Mesendoderm (in vitro differentiated cells): ENCODE measurements at regions not wholly inside any gene's neighbourhood (a gene's known extent, or its start where the extent isn't known, plus 50 kb on each side); places are given as distances from the start of the nearest gene placed in this dataset.
"Not testable (repeated sequence)": the region's sequence is repeated elsewhere in the genome, so short reads cannot be mapped to it uniquely, and the experiment has no call there.

Experiments used
- DNase-seq: peaks from one replicate; pipeline ENCODE4 v3.0.0; 2013
- H2AK5ac ChIP-seq: 2 replicates; pipeline ENCODE4 v1.6.1; 2013; ENCODE audit warnings: low read length, inconsistent platforms
- H2BK120ac ChIP-seq: 2 replicates; pipeline ENCODE4 v1.6.1; 2013; ENCODE audit warnings: low read depth, mild to moderate bottlenecking, low read length, moderate library complexity, mixed read lengths
- H2BK15ac ChIP-seq: replicated peaks from 2 replicates; pipeline ENCODE4 v1.6.1; 2013; ENCODE audit warnings: low read depth, mild to moderate bottlenecking, moderate library complexity
- H2BK5ac ChIP-seq: 2 replicates; pipeline ENCODE4 v1.6.1; 2013; ENCODE audit warnings: low read length, inconsistent platforms
- H3K18ac ChIP-seq: 2 replicates; pipeline ENCODE4 v1.6.1; 2013; ENCODE audit warnings: mild to moderate bottlenecking, low read length, mixed read lengths
- H3K23ac ChIP-seq: one replicate; pipeline ENCODE4 v1.6.1; 2013; ENCODE audit warnings: low read length
- H3K27ac ChIP-seq: 2 replicates; pipeline ENCODE4 v1.5.1; 2013; ENCODE audit warnings: low read depth, mild to moderate bottlenecking, inconsistent platforms, low read length, moderate library complexity
- H3K27me3 ChIP-seq: 2 replicates; pipeline ENCODE4 v1.6.1; 2013; ENCODE audit warnings: low read length, control low read depth, mild to moderate bottlenecking, inconsistent platforms; ENCODE audit not compliant: insufficient read depth, poor library complexity
- H3K36me3 ChIP-seq: 2 replicates; pipeline ENCODE4 v1.6.1; 2013; ENCODE audit warnings: low read length, inconsistent platforms; ENCODE audit not compliant: control insufficient read depth, insufficient read depth
- H3K4ac ChIP-seq: one replicate; pipeline ENCODE4 v1.6.1; 2013; ENCODE audit warnings: low read depth, mild to moderate bottlenecking, low read length, moderate library complexity
- H3K4me1 ChIP-seq: 2 replicates; pipeline ENCODE4 v1.6.1; 2013; ENCODE audit warnings: low read depth, low read length, inconsistent platforms; ENCODE audit not compliant: control insufficient read depth
- H3K4me2 ChIP-seq: 2 replicates; pipeline ENCODE4 v1.6.1; 2013; ENCODE audit warnings: low read length
- H3K4me3 ChIP-seq: 2 replicates; pipeline ENCODE4 v1.5.1; 2013; ENCODE audit warnings: mild to moderate bottlenecking, low read length
- H3K56ac ChIP-seq: one replicate; pipeline ENCODE4 v1.6.1; 2013; ENCODE audit warnings: low read length
- H3K79me1 ChIP-seq: 2 replicates; pipeline ENCODE4 v1.6.1; 2013; ENCODE audit warnings: low read length, inconsistent platforms
- H3K79me2 ChIP-seq: 2 replicates; pipeline ENCODE4 v1.6.1; 2013; ENCODE audit warnings: mild to moderate bottlenecking, low read length; ENCODE audit not compliant: control insufficient read depth, insufficient read depth
- H3K9ac ChIP-seq: 2 replicates; pipeline ENCODE4 v1.6.1; 2013; ENCODE audit warnings: low read length, inconsistent platforms
- H4K5ac ChIP-seq: one replicate; pipeline ENCODE4 v1.6.1; 2013; ENCODE audit warnings: low read length
- H4K8ac ChIP-seq: one replicate; pipeline ENCODE4 v1.6.1; 2013; ENCODE audit warnings: low read depth, mild to moderate bottlenecking, control low read depth, low read length, moderate library complexity
- WGBS: extraction: QIAGEN DNeasy Blood & Tissue Kit; methylation state at CpG from one replicate; pipeline ENCODE4 v1.1.7; 2013; ENCODE audit warnings: low lambda C conversion rate, missing lambda C conversion rate; ENCODE audit not compliant: insufficient coverage; ENCODE audit errors: extremely low coverage; 5-methylcytosine and 5-hydroxymethylcytosine counted together

DNA sequence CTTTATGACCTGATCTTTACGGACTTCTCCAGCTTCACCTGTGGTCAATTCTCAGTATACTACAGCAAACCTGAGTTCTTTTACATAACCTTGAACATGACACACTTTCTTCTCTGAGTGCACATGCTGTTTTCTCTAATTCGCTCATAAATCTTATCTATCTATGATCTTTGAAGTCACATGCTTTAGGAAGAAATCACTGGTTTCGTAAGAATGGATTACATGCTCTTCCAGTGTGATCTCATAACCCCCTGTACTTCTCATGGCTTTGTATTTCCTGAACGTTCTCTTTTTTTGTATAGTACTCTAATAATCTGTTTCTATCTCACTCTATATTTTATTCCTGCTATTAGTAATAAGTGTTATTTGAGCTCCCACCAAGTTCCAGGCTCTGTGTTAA lies 1165.2 kb downstream of the TBL1XR1 start:
- WGBS, result no CpG with 5 or more reads among the region's 4 CpGs
- no peaks in the 10 kb centered on the region for H3K4me1 ChIP-seq
- no peak overlapping the region for H2BK15ac ChIP-seq
- no peak overlapping the region for H2BK5ac ChIP-seq
- H3K23ac ChIP-seq, result no peak overlapping the region
- H3K4me2 ChIP-seq, result no peak overlapping the region
- no peaks in the 10 kb centered on the region for H3K79me2 ChIP-seq
- H2BK120ac ChIP-seq, result no peak overlapping the region
- H3K27me3 ChIP-seq, result no peaks in the 10 kb centered on the region
- no peak overlapping the region for H4K8ac ChIP-seq
- H3K36me3 ChIP-seq, result no peaks in the 10 kb centered on the region
- H3K79me1 ChIP-seq, result no peaks in the 10 kb centered on the region
- DNase-seq, result no peak
- no peak overlapping the region for H3K4me3 ChIP-seq
- H3K18ac ChIP-seq, result no peak overlapping the region
- no peak overlapping the region for H2AK5ac ChIP-seq
- no peak overlapping the region for H3K4ac ChIP-seq
- H3K56ac ChIP-seq, result no peak overlapping the region
- H3K9ac ChIP-seq, result no peak overlapping the region
- H3K27ac ChIP-seq, result no peak overlapping the region
- no peak overlapping the region for H4K5ac ChIP-seq

GRCh38 chr3:176016203-176016602 lies 1157.1 kb downstream of the NAALADL2 start:
- not testable (repeated sequence) for H2BK5ac ChIP-seq, H3K27me3 ChIP-seq, H3K4me3 ChIP-seq, H2BK120ac ChIP-seq, H3K27ac ChIP-seq, H2BK15ac ChIP-seq, H3K79me1 ChIP-seq, H3K18ac ChIP-seq, H3K4me2 ChIP-seq, H3K9ac ChIP-seq, H3K4me1 ChIP-seq, H4K5ac ChIP-seq, H3K79me2 ChIP-seq, H3K4ac ChIP-seq, H3K36me3 ChIP-seq, H3K23ac ChIP-seq, H4K8ac ChIP-seq, H2AK5ac ChIP-seq, DNase-seq
- H3K56ac ChIP-seq, result peak overlapping the region; percentile 25
- no CpG with 5 or more reads among the region's 20 CpGs for WGBS

DNA sequence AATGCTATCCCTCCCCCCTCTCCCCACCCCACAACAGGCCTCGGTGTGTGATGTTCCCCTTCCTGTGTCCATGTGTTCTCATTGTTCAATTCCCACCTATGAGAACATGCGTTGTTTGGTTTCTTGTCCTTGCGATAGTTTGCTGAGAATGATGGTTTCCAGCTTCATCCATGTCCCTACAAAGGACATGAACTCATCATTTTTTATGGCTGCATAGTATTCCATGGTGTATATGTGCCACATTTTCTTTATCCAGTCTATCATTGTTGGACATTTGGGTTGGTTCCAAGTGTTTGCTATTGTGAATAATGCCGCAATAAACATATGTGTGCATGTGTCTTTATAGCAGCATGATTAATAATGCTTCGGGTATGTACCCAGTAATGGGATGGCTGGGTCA lies 1156.1 kb downstream of the NAALADL2 start:
- H3K79me1 ChIP-seq, H4K5ac ChIP-seq, H3K4me1 ChIP-seq, H3K56ac ChIP-seq, H3K9ac ChIP-seq, H2AK5ac ChIP-seq, H3K27me3 ChIP-seq, H2BK120ac ChIP-seq, H3K36me3 ChIP-seq, H3K4me2 ChIP-seq, H3K23ac ChIP-seq, H4K8ac ChIP-seq, H3K4ac ChIP-seq, H2BK15ac ChIP-seq, DNase-seq, H2BK5ac ChIP-seq, H3K4me3 ChIP-seq, H3K79me2 ChIP-seq, H3K27ac ChIP-seq, H3K18ac ChIP-seq: not testable (repeated sequence)
- no CpG with 5 or more reads among the region's 5 CpGs for WGBS

DNA sequence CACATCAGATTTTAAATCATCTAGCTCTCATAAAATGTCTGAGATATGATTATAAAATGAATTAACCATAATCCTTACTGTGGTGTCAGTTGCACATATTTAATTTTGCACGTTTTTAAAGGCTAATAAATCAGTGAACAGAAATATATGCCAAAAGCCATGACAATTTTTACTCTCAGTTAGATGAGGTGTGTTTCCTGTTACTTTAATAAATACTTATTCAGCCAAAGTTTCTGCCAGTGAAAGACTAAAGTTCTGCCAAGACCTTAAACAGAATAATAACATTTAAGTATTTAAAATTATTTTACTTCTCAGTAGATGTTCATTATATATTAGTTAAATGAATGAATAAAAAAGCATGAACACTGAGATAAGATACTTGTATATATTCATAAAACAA lies 1150.1 kb downstream of the NAALADL2 start:
- DNase-seq, result no peak
- Histone ChIP-seq H4K8ac (no peak overlapping the region), H3K18ac (no peak overlapping the region), H3K79me2 (no peaks in the 10 kb centered on the region), H2AK5ac (no peak overlapping the region), H3K4me2 (no peak overlapping the region), H3K4me3 (no peak overlapping the region), H3K9ac (no peak overlapping the region), H2BK5ac (no peak overlapping the region), H2BK15ac (no peak overlapping the region), H3K36me3 (no peaks in the 10 kb centered on the region), H3K56ac (no peak overlapping the region), H3K79me1 (no peaks in the 10 kb centered on the region), H3K27me3 (no peaks in the 10 kb centered on the region), H3K4me1 (no peaks in the 10 kb centered on the region), H3K27ac (no peak overlapping the region), H4K5ac (no peak overlapping the region), H2BK120ac (no peak overlapping the region), H3K23ac (no peak overlapping the region), H3K4ac (no peak overlapping the region)
- no CpG with 5 or more reads among the region's 1 CpG for WGBS

GRCh38 chr3:176005564-176005963 lies 1146.4 kb downstream of the NAALADL2 start:
- WGBS, result no CpG with 5 or more reads among the region's 1 CpG
- no peak overlapping the region for H2AK5ac ChIP-seq
- H2BK120ac ChIP-seq, result no peak overlapping the region
- no peak for DNase-seq
- H3K79me1 ChIP-seq, result no peaks in the 10 kb centered on the region
- no peaks in the 10 kb centered on the region for H3K36me3 ChIP-seq
- H3K18ac ChIP-seq, result no peak overlapping the region
- no peak overlapping the region for H2BK15ac ChIP-seq
- no peak overlapping the region for H4K8ac ChIP-seq
- H3K4ac ChIP-seq, result no peak overlapping the region
- H2BK5ac ChIP-seq, result no peak overlapping the region
- no peak overlapping the region for H3K23ac ChIP-seq
- H3K4me1 ChIP-seq, result no peaks in the 10 kb centered on the region
- H4K5ac ChIP-seq, result no peak overlapping the region
- no peak overlapping the region for H3K56ac ChIP-seq
- no peak overlapping the region for H3K9ac ChIP-seq
- H3K27me3 ChIP-seq, result no peaks in the 10 kb centered on the region
- H3K4me3 ChIP-seq, result no peak overlapping the region
- H3K27ac ChIP-seq, result no peak overlapping the region
- H3K4me2 ChIP-seq, result no peak overlapping the region
- H3K79me2 ChIP-seq, result no peaks in the 10 kb centered on the region

GRCh38 chr3:175989161-175989560 lies 1130.0 kb downstream of the NAALADL2 start:
- Histone ChIP-seq H3K18ac (no peak overlapping the region), H3K4me3 (no peak overlapping the region), H3K56ac (no peak overlapping the region), H3K23ac (no peak overlapping the region), H3K79me2 (no peaks in the 10 kb centered on the region), H3K27me3 (no peaks in the 10 kb centered on the region), H4K5ac (no peak overlapping the region), H3K4me2 (no peak overlapping the region), H2AK5ac (no peak overlapping the region), H3K9ac (no peak overlapping the region), H3K36me3 (no peaks in the 10 kb centered on the region), H2BK15ac (no peak overlapping the region), H3K79me1 (no peaks in the 10 kb centered on the region), H4K8ac (no peak overlapping the region), H3K4me1 (no peaks in the 10 kb centered on the region), H3K4ac (no peak overlapping the region), H2BK120ac (no peak overlapping the region), H2BK5ac (no peak overlapping the region), H3K27ac (no peak overlapping the region)
- DNase-seq, result no peak
- WGBS, result no CpG with 5 or more reads among the region's 2 CpGs
